Heart left ventricle (tissue), 13 donors: ENCODE measurements at regions not wholly inside any gene's neighbourhood (a gene's known extent, or its start where the extent isn't known, plus 50 kb on each side); places are given as distances from the start of the nearest gene placed in this dataset.

Experiments
- POLR2A ChIP-seq, 2 donors: fragments of 450-650 bp; IDR thresholded peaks; one replicate each; pipeline ENCODE4 v1.6.1; 2017; ENCODE audit warnings: antibody characterized with exemption in 2 of 2, mild to moderate bottlenecking in 2 of 2, moderate library complexity in 2 of 2
- TF ChIP-seq, protein P1 (sequence below), 12 donors: fragments of 200-600 bp; sonication (generic) in 4 of 12; IDR thresholded peaks; one replicate each; pipeline versions ENCODE4 v1.5.0 to v1.8.0; 2018 to 2022; ENCODE audit warnings: antibody characterized with exemption in 12 of 12, mild to moderate bottlenecking in 5 of 12
- donor health status: ischemic (EF 13 %, LVEDD 7.1; RV severe dilation, severe dysfunction).
- donor health status: DM: no; HTN: yes; CAD: no.
- donor health status: DM: no; HTN: no; CAD: no.
- donor health status: ischemic (EF 25% LVEDD 6.9; RV normal size, moderate dysfunction).
- donor health status: ischemic (EF 25% LVEDD 5.7; RV mildly dilated, moderate dysfunction).
- donor health status: ischemic (EF 35%, LVEDD 5.7; RV mildly dilated, moderate dysfunction).
- donor health status: nonischemic (EF 11% LVEDD 7.7; RV severe dilation, severe dysfunction).
- donor health status: DM: yes; HTN: yes; CAD: no.
- donor health status: PGD.
- donor health status: ischemic (EF 29% LVEDD 5.4; RV normal size, mild dysfunction).
- donor health status: nonischemic (EF 23%, LVEDD 6.1; RV moderate dilation, normal function).

GRCh38 chr6:148170286-148170685, 172.4 kb upstream of the SASH1 start:
- TF ChIP-seq, protein P1, sequence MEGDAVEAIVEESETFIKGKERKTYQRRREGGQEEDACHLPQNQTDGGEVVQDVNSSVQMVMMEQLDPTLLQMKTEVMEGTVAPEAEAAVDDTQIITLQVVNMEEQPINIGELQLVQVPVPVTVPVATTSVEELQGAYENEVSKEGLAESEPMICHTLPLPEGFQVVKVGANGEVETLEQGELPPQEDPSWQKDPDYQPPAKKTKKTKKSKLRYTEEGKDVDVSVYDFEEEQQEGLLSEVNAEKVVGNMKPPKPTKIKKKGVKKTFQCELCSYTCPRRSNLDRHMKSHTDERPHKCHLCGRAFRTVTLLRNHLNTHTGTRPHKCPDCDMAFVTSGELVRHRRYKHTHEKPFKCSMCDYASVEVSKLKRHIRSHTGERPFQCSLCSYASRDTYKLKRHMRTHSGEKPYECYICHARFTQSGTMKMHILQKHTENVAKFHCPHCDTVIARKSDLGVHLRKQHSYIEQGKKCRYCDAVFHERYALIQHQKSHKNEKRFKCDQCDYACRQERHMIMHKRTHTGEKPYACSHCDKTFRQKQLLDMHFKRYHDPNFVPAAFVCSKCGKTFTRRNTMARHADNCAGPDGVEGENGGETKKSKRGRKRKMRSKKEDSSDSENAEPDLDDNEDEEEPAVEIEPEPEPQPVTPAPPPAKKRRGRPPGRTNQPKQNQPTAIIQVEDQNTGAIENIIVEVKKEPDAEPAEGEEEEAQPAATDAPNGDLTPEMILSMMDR (IDR thresholded peaks at IDR 0.05) = no peak
- no peak for TF ChIP-seq POLR2A (IDR thresholded peaks at IDR 0.05)
